Natural killer cell treated with Interleukin-12 subunit alpha and Interleukin-12 subunit beta and Interleukin-15 and Interleukin-18, amount 100 ng/mL, for 72 hours (primary cell): ENCODE measurements at regions not wholly inside any gene's neighbourhood (a gene's known extent, or its start where the extent isn't known, plus 50 kb on each side); places are given as distances from the start of the nearest gene placed in this dataset.

Source experiments
- ATAC-seq, 2 donors: fragments of 150-1000 bp; cut with Tn5 transposase in 1 of 2; sonication (Bioruptor Pico), chemical (Tn5 transposase) in 1 of 2; 2 replicates each; pipeline ENCODE4 v1.10.0; 2021
- DNase-seq: peaks from one replicate; pipeline ENCODE4 v3.0.0; 2022; ENCODE audit warnings: low spot score
- H3K27ac Mint-ChIP-seq, 2 donors: 1 replicate in 1 of 2; 2 replicates in 1 of 2; pipeline ENCODE4 v1.8.0; 2022; ENCODE audit warnings: mixed read lengths in 2 of 2, mild to moderate bottlenecking in 1 of 2, moderate library complexity in 1 of 2
- H3K27me3 Mint-ChIP-seq, 2 donors: 1 replicate in 1 of 2; 2 replicates in 1 of 2; pipeline ENCODE4 v1.8.0; 2022; ENCODE audit warnings: mixed read lengths in 2 of 2
- H3K36me3 Mint-ChIP-seq: one replicate; pipeline ENCODE4 v1.8.0; 2022; ENCODE audit warnings: mixed read lengths
- H3K4me1 Mint-ChIP-seq, 2 donors: 1 replicate in 1 of 2; 2 replicates in 1 of 2; pipeline ENCODE4 v1.8.0; 2022; ENCODE audit warnings: low read depth in 2 of 2, mixed read lengths in 2 of 2, mild to moderate bottlenecking in 1 of 2
- H3K4me3 Mint-ChIP-seq: one replicate; pipeline ENCODE4 v1.8.0; 2022; ENCODE audit warnings: mixed read lengths
- H3K9me3 Mint-ChIP-seq: 2 replicates; pipeline ENCODE4 v1.8.0; 2022; ENCODE audit warnings: mixed read lengths

- H3K36me3 Mint-ChIP-seq, result no peaks in the 10 kb centered on the region
- ATAC-seq, result no peak
- no peaks in the 10 kb centered on the region for H3K9me3 Mint-ChIP-seq
- H3K4me1 Mint-ChIP-seq, result no peaks in the 10 kb centered on the region
- no peak overlapping the region for H3K27ac Mint-ChIP-seq
- no peak overlapping the region for H3K4me3 Mint-ChIP-seq
- DNase-seq, result no peak
- H3K27me3 Mint-ChIP-seq, result peaks cover 18 to 38% of the 10 kb centered on the region in 2 donors
These were observed 563.0 kb downstream of the BRD1 start for GRCh38 chr22:49264696-49265095.

GRCh38 chr22:49263101-49263500 lies 564.6 kb downstream of the BRD1 start:
- no peak overlapping the region for H3K27ac Mint-ChIP-seq
- ATAC-seq, result no peak
- no peaks in the 10 kb centered on the region for H3K36me3 Mint-ChIP-seq
- H3K4me3 Mint-ChIP-seq, result no peak overlapping the region
- no peaks in the 10 kb centered on the region for H3K9me3 Mint-ChIP-seq
- no peaks in the 10 kb centered on the region for H3K4me1 Mint-ChIP-seq
- peaks cover 9 to 22% of the 10 kb centered on the region in 2 donors for H3K27me3 Mint-ChIP-seq
- DNase-seq, result no peak

- Mint-ChIP-seq H3K9me3 (no peaks in the 10 kb centered on the region), H3K27ac (no peak overlapping the region), H3K4me3 (no peak overlapping the region), H3K36me3 (no peaks in the 10 kb centered on the region), H3K4me1 (no peaks in the 10 kb centered on the region), H3K27me3 (peaks cover 7 to 21% of the 10 kb centered on the region in 2 donors)
- ATAC-seq, result no peak
- DNase-seq, result no peak
These were observed 565.5 kb downstream of the BRD1 start for GRCh38 chr22:49262167-49262566.

- H3K4me3 Mint-ChIP-seq, result no peak overlapping the region
- ATAC-seq, result no peak
- no peak overlapping the region for H3K27ac Mint-ChIP-seq
- DNase-seq, result peak; percentile 38
- H3K4me1 Mint-ChIP-seq, result no peaks in the 10 kb centered on the region
- H3K9me3 Mint-ChIP-seq, result no peaks in the 10 kb centered on the region
- H3K27me3 Mint-ChIP-seq, result peaks cover 7 to 21% of the 10 kb centered on the region in 2 donors
- no peaks in the 10 kb centered on the region for H3K36me3 Mint-ChIP-seq
These were observed 566.1 kb downstream of the BRD1 start for GRCh38 chr22:49261616-49262015.

- Mint-ChIP-seq H3K9me3 (no peaks in the 10 kb centered on the region), H3K27ac (no peak overlapping the region), H3K27me3 (peaks cover 11 to 27% of the 10 kb centered on the region in 2 donors), H3K4me3 (no peak overlapping the region), H3K4me1 (no peaks in the 10 kb centered on the region), H3K36me3 (no peaks in the 10 kb centered on the region)
- ATAC-seq (no peak), DNase-seq (no peak)
These were observed 566.7 kb downstream of the BRD1 start for GRCh38 chr22:49260681-49261580.

- no peaks in the 10 kb centered on the region for H3K4me1 Mint-ChIP-seq
- no peak overlapping the region for H3K27ac Mint-ChIP-seq
- DNase-seq (no peak), ATAC-seq (no peak)
- no peak overlapping the region for H3K4me3 Mint-ChIP-seq
- peaks cover 9 to 30% of the 10 kb centered on the region in 2 donors for H3K27me3 Mint-ChIP-seq
- no peaks in the 10 kb centered on the region for H3K36me3 Mint-ChIP-seq
- H3K9me3 Mint-ChIP-seq, result no peaks in the 10 kb centered on the region
These were observed 567.6 kb downstream of the BRD1 start for GRCh38 chr22:49259839-49260615.

GRCh38 chr22:49258107-49259010 lies 569.3 kb downstream of the BRD1 start:
- no peaks in the 10 kb centered on the region for H3K4me1 Mint-ChIP-seq
- H3K27ac Mint-ChIP-seq, result no peak overlapping the region
- ATAC-seq (no peak), DNase-seq (no peak)
- no peaks in the 10 kb centered on the region for H3K9me3 Mint-ChIP-seq
- no peak overlapping the region for H3K4me3 Mint-ChIP-seq
- peaks cover 4 to 20% of the 10 kb centered on the region in 2 donors for H3K27me3 Mint-ChIP-seq
- no peaks in the 10 kb centered on the region for H3K36me3 Mint-ChIP-seq

GRCh38 chr22:49257551-49257961 lies 570.1 kb downstream of the BRD1 start:
- Mint-ChIP-seq H3K27ac (no peak overlapping the region), H3K4me1 (no peaks in the 10 kb centered on the region), H3K27me3 (peaks cover 4 to 24% of the 10 kb centered on the region in 2 donors)

GRCh38 chr22:49255741-49256318 lies 571.8 kb downstream of the BRD1 start:
- H3K4me1 Mint-ChIP-seq, result no peaks in the 10 kb centered on the region
- no peak overlapping the region for H3K27ac Mint-ChIP-seq
- DNase-seq, result no peak
- H3K9me3 Mint-ChIP-seq, result no peaks in the 10 kb centered on the region
- H3K36me3 Mint-ChIP-seq, result no peaks in the 10 kb centered on the region
- no peak overlapping the region for H3K4me3 Mint-ChIP-seq
- no peak for ATAC-seq
- peaks cover 15 to 37% of the 10 kb centered on the region in 2 donors for H3K27me3 Mint-ChIP-seq

More at GRCh38 chr22:49257551-49257961, 570.1 kb downstream of the BRD1 start:
- Mint-ChIP-seq H3K9me3 (no peaks in the 10 kb centered on the region), H3K36me3 (no peaks in the 10 kb centered on the region), H3K4me3 (no peak overlapping the region)
- ATAC-seq (no peak), DNase-seq (no peak)

GRCh38 chr22:49255154-49255553 lies 572.5 kb downstream of the BRD1 start:
- Mint-ChIP-seq H3K9me3 (no peaks in the 10 kb centered on the region), H3K36me3 (no peaks in the 10 kb centered on the region), H3K27ac (no peak overlapping the region), H3K4me1 (no peaks in the 10 kb centered on the region), H3K4me3 (no peak overlapping the region), H3K27me3 (peaks cover 16 to 35% of the 10 kb centered on the region in 2 donors)
- ATAC-seq, result peak in 1 of 2 donors; percentile 41
- no peak for DNase-seq

GRCh38 chr22:49253656-49254055 lies 574.0 kb downstream of the BRD1 start:
- Mint-ChIP-seq H3K4me3 (no peak overlapping the region), H3K36me3 (no peaks in the 10 kb centered on the region), H3K27ac (no peak overlapping the region), H3K27me3 (peaks cover 20 to 34% of the 10 kb centered on the region in 2 donors), H3K4me1 (no peaks in the 10 kb centered on the region), H3K9me3 (no peaks in the 10 kb centered on the region)
- no peak for DNase-seq
- ATAC-seq, result no peak

- Mint-ChIP-seq H3K36me3 (no peaks in the 10 kb centered on the region), H3K4me1 (no peaks in the 10 kb centered on the region), H3K4me3 (no peak overlapping the region), H3K9me3 (no peaks in the 10 kb centered on the region), H3K27me3 (peaks cover 20 to 40% of the 10 kb centered on the region in 2 donors), H3K27ac (no peak overlapping the region)
- DNase-seq (no peak), ATAC-seq (peak in 1 of 2 donors; percentile 17)
These were observed 576.3 kb downstream of the BRD1 start for GRCh38 chr22:49251371-49251770.
